IMR-90 (cell line): ENCODE measurements at regions not wholly inside any gene's neighbourhood (a gene's known extent, or its start where the extent isn't known, plus 50 kb on each side); places are given as distances from the start of the nearest gene placed in this dataset.

Experiments used
- ATAC-seq: fragments of 200-7000 bp; cut with Tn5 transposase; 2 replicates; pipeline ENCODE4 v1.9.1; 2020; ENCODE audit warnings: low read depth, mild to moderate bottlenecking, moderate library complexity
- BruUV-seq: library from RNA; stranded (reverse); fragments of 400-500 nt; replicated peaks from 2 replicates; lab custom pipeline; 2021; lab: Mats Ljungman, UMichigan
- CTCF ChIA-PET: fragments of 300-600 bp; formaldehyde crosslinking; extraction: SDS; loops from one replicate; lab custom pipeline; 2021; ENCODE audit warnings: antibody characterized with exemption; lab: Yijun Ruan, JAX
- POLR2A ChIA-PET: fragments of 300-600 bp; sonication (Branson Sonifier 250); formaldehyde crosslinking; loops from one replicate; lab custom pipeline; 2022; ENCODE audit warnings: antibody characterized with exemption; ENCODE audit not compliant: unreplicated experiment; lab: Charles Lee
- DNase-seq: peaks from one replicate; pipeline ENCODE4 v3.0.0; 2013
- H2AFZ ChIP-seq: replicated peaks from 2 replicates; pipeline ENCODE3; 2013; ENCODE audit warnings: low read length, mild to moderate bottlenecking; ENCODE audit not compliant: poor library complexity
- H2AK5ac ChIP-seq: 2 replicates; pipeline ENCODE4 v1.6.1; 2013; ENCODE audit warnings: low read depth, low read length, inconsistent platforms
- H2AK9ac ChIP-seq: replicated peaks from 2 replicates; pipeline ENCODE3; 2013; ENCODE audit warnings: mild to moderate bottlenecking, low read depth, low read length, moderate library complexity; ENCODE audit not compliant: poor library complexity
- H2BK120ac ChIP-seq: 2 replicates; pipeline ENCODE4 v1.6.1; 2013; ENCODE audit warnings: low read depth, low read length, inconsistent platforms
- H2BK15ac ChIP-seq: 3 replicates; pipeline ENCODE4 v1.6.1; 2013; ENCODE audit warnings: low read depth, low read length, inconsistent platforms
- H2BK20ac ChIP-seq: 2 replicates; pipeline ENCODE4 v1.6.1; 2013; ENCODE audit warnings: low read depth, mild to moderate bottlenecking, inconsistent platforms, low read length, moderate library complexity
- H2BK5ac ChIP-seq: 2 replicates; pipeline ENCODE4 v1.6.1; 2013; ENCODE audit warnings: mild to moderate bottlenecking, low read depth, low read length, inconsistent platforms; ENCODE audit not compliant: poor library complexity, severe bottlenecking
- H3K14ac ChIP-seq: replicated peaks from 2 replicates; pipeline ENCODE4 v1.6.1; 2013; ENCODE audit warnings: low read depth, low read length, inconsistent platforms
- H3K18ac ChIP-seq: 2 replicates; pipeline ENCODE4 v1.6.1; 2013; ENCODE audit warnings: low read depth, low read length, control low read depth
- H3K23ac ChIP-seq: 2 replicates; pipeline ENCODE4 v1.6.1; 2013; ENCODE audit warnings: low read depth, low read length, inconsistent platforms
- H3K27ac ChIP-seq: 2 replicates; pipeline ENCODE4 v1.5.1; 2013; ENCODE audit warnings: mild to moderate bottlenecking, control low read depth, low read length; ENCODE audit not compliant: insufficient read depth
- H3K27me3 ChIP-seq: 2 replicates; pipeline ENCODE4 v1.6.1; 2013; ENCODE audit warnings: low read length; ENCODE audit not compliant: control insufficient read depth, insufficient read depth
- H3K36me3 ChIP-seq: 2 replicates; pipeline ENCODE4 v1.6.1; 2013; ENCODE audit warnings: low read length, mixed read lengths; ENCODE audit not compliant: control insufficient read depth, insufficient read depth
- H3K4ac ChIP-seq: 2 replicates; pipeline ENCODE4 v1.6.1; 2013; ENCODE audit warnings: low read depth, low read length, inconsistent platforms
- H3K4me1 ChIP-seq: 2 replicates; pipeline ENCODE4 v1.6.1; 2013; ENCODE audit warnings: low read length, mixed read lengths; ENCODE audit not compliant: control insufficient read depth, insufficient read depth
- H3K4me2 ChIP-seq: 2 replicates; pipeline ENCODE4 v1.6.1; 2013; ENCODE audit warnings: low read depth, mild to moderate bottlenecking, control low read depth, low read length, moderate library complexity
- H3K4me3 ChIP-seq: 2 replicates; pipeline ENCODE4 v1.5.1; 2013; ENCODE audit warnings: low read depth, mild to moderate bottlenecking, control low read depth, low read length, moderate library complexity; ENCODE audit not compliant: insufficient read depth
- H3K56ac ChIP-seq: 2 replicates; pipeline ENCODE4 v1.6.1; 2013; ENCODE audit warnings: low read length, inconsistent platforms; ENCODE audit not compliant: insufficient read depth; ENCODE audit errors: extremely low read depth
- H3K79me1 ChIP-seq, 2 experiments: 2 replicates each; pipeline ENCODE4 v1.6.1; 2013; ENCODE audit warnings: low read length in 2 of 2, inconsistent platforms in 1 of 2, low read depth in 1 of 2
- H3K9ac ChIP-seq: 2 replicates; pipeline ENCODE4 v1.6.1; 2013; ENCODE audit warnings: low read depth, low read length, control low read depth
- H3K9me1 ChIP-seq: 2 replicates; pipeline ENCODE4 v1.6.1; 2013; ENCODE audit warnings: low read length, inconsistent platforms; ENCODE audit not compliant: insufficient read depth
- H3K9me3 ChIP-seq: 2 replicates; pipeline ENCODE4 v1.6.1; 2013; ENCODE audit warnings: low read length; ENCODE audit not compliant: control insufficient read depth, insufficient read depth
- H4K20me1 ChIP-seq: 2 replicates; pipeline ENCODE4 v1.6.1; 2013; ENCODE audit warnings: low read length, inconsistent platforms; ENCODE audit not compliant: insufficient read depth
- H4K5ac ChIP-seq: 2 replicates; pipeline ENCODE4 v1.6.1; 2013; ENCODE audit warnings: mild to moderate bottlenecking, low read depth, low read length, control low read depth
- H4K8ac ChIP-seq, 2 experiments: 2 replicates each; pipeline ENCODE4 v1.6.1; 2013; ENCODE audit warnings: low read depth in 2 of 2, low read length in 2 of 2, control low read depth in 1 of 2, inconsistent platforms in 1 of 2
- H4K91ac ChIP-seq: 2 replicates; pipeline ENCODE4 v1.6.1; 2013; ENCODE audit warnings: low read depth, low read length, inconsistent platforms; ENCODE audit not compliant: insufficient read depth
- CEBPB ChIP-seq: IDR thresholded peaks from 2 replicates; pipeline ENCODE4 v1.6.1; 2012; ENCODE audit warnings: low read depth, low read length, improper control_type of control experiment
- CHD1 ChIP-seq: IDR thresholded peaks from 2 replicates; pipeline ENCODE4 v1.6.1; 2012; ENCODE audit warnings: low read depth, low read length, improper control_type of control experiment
- POLR2A ChIP-seq: IDR thresholded peaks from 2 replicates; pipeline ENCODE4 v1.6.1; 2012; ENCODE audit warnings: mild to moderate bottlenecking, low read depth, low read length
- RAD21 ChIP-seq: IDR thresholded peaks from 2 replicates; pipeline ENCODE4 v1.6.1; 2012; ENCODE audit warnings: low read length, improper control_type of control experiment
- RCOR1 ChIP-seq: IDR thresholded peaks from 2 replicates; pipeline ENCODE4 v1.6.1; 2012; ENCODE audit warnings: mild to moderate bottlenecking, low read length, improper control_type of control experiment; ENCODE audit not compliant: insufficient replicate concordance
- SMC3 ChIP-seq: fragments of 150-350 bp; IDR thresholded peaks from 2 replicates; pipeline ENCODE4 v1.6.1; 2016; ENCODE audit warnings: low read depth, mild to moderate bottlenecking, antibody characterized with exemption, low read length, moderate library complexity
- WGBS, 2 experiments: methylation state at CpG; one replicate each; pipeline versions ENCODE4 v1.1.5 to v1.1.7; 2013; ENCODE audit warnings: missing lambda C conversion rate in 2 of 2; ENCODE audit not compliant: insufficient read length in 1 of 2; ENCODE audit errors: extremely low coverage in 2 of 2; 5-methylcytosine and 5-hydroxymethylcytosine counted together
- dilution Hi-C: fragments of 300-500 bp; cut with HindIII; formaldehyde crosslinking; loops from one replicate; pipeline ENCODE4 v1.14.3; 2018; ENCODE audit warnings: low sequenced_read_pairs; ENCODE audit not compliant: unreplicated experiment
- in situ Hi-C: fragments of 300-500 bp; cut with MboI; formaldehyde crosslinking; loops from 3 replicates; pipeline ENCODE4 v1.14.3; 2019; ENCODE audit warnings: low sequenced_read_pairs, inconsistent platforms, mixed read lengths
- intact Hi-C: fragments of 100-400 bp; cut with micrococcal nuclease; formaldehyde crosslinking; loops from 2 replicates; pipeline ENCODE4 v1.10.0; 2022

- Histone ChIP-seq H4K8ac (peak overlapping the region; percentile 4 to 56; a peak in 1 of 4 replicates), H2BK15ac (peak overlapping the region; percentile 75; the same call in 2 of the 3 replicates), H4K5ac (peak overlapping the region; percentile 93; the same call in 1 of the 2 replicates), H2BK20ac (peak overlapping the region; percentile 67), H4K91ac (0 out of 2 replicates have a peak overlapping the region, but pooled peaks have one; percentile 36), H3K23ac (no peak overlapping the region), H3K27ac (peak overlapping the region; percentile 70; the same call in 1 of the 2 replicates), H3K36me3 (no peaks in the 10 kb centered on the region), H4K20me1 (no peaks in the 10 kb centered on the region), H2AK5ac (peak overlapping the region; percentile 36; the same call in 1 of the 2 replicates), H3K9me1 (peaks cover 7% of the 10 kb centered on the region; the same call in 1 of the 2 replicates), H2AK9ac (peak overlapping the region; percentile 37), H3K27me3 (no peaks in the 10 kb centered on the region), H3K18ac (peak overlapping the region; percentile 77), H3K4me1 (peaks cover 9% of the 10 kb centered on the region), H3K79me1 (no peaks in the 10 kb centered on the region), H3K9ac (no peak overlapping the region; the same call in 1 of the 2 replicates), H3K56ac (no peak overlapping the region), H2BK120ac (peak overlapping the region; percentile 35; the same call in 1 of the 2 replicates), H3K4me3 (no peak overlapping the region), H3K14ac (peak overlapping the region; percentile 64), H3K4ac (peak overlapping the region; percentile 66; the same call in 1 of the 2 replicates), H3K4me2 (peak overlapping the region; percentile 55; the same call in 1 of the 2 replicates), H2AFZ (no peak overlapping the region), H3K9me3 (no peaks in the 10 kb centered on the region), H2BK5ac (peak overlapping the region; percentile 54)
- WGBS, 2 experiments = no CpG with 5 or more reads among the region's 6 CpGs
- ChIA-PET CTCF (no interaction called here), POLR2A (no interaction called here)
- ATAC-seq = no peak
- dilution Hi-C loops = no loop called here
- in situ Hi-C loops = no loop called here
- intact Hi-C loops = no loop called here
- no peak for DNase-seq
- TF ChIP-seq RCOR1 (no peak), CEBPB (no peak), POLR2A (no peak), CHD1 (no peak), RAD21 (no peak), SMC3 (no peak)
- BruUV-seq = no TSS peak
These were observed 161.2 kb downstream of the PLPP3 start for GRCh38 chr1:56418151-56418631.
